HCT116 (cell line): ENCODE measurements at regions not wholly inside any gene's neighbourhood (a gene's known extent, or its start where the extent isn't known, plus 50 kb on each side); places are given as distances from the start of the nearest gene placed in this dataset.
"Not testable (repeated sequence)": the region's sequence is repeated elsewhere in the genome, so short reads cannot be mapped to it uniquely, and the experiment has no call there.

Experiments used
- ATAC-seq: fragments of 200-7000 bp; cut with Tn5 transposase; 2 replicates; pipeline ENCODE4 v1.9.1; 2020; ENCODE audit warnings: mild to moderate bottlenecking, moderate library complexity
- BruUV-seq: library from RNA; stranded (reverse); fragments of 400-500 nt; replicated peaks from 2 replicates; lab custom pipeline; 2021; lab: Mats Ljungman, UMichigan
- CTCF ChIA-PET: fragments of 300-600 bp; sonication (Branson Sonifier 250); formaldehyde crosslinking; loops from one replicate; lab custom pipeline; 2021; ENCODE audit warnings: antibody characterized with exemption; lab: Charles Lee
- POLR2A ChIA-PET: fragments of 300-600, 350-600 bp; sonication (Branson Sonifier 250); formaldehyde crosslinking; loops from one replicate; lab custom pipeline; 2021; ENCODE audit warnings: antibody characterized with exemption; lab: Charles Lee
- RAD21 ChIA-PET, 2 experiments: fragments of 300-600 bp; sonication (Branson Sonifier 250); formaldehyde crosslinking; loops; one replicate each; lab custom pipeline; 2023; ENCODE audit warnings: low total read pairs in 2 of 2; ENCODE audit not compliant: uncharacterized antibody in 2 of 2, unreplicated experiment in 2 of 2, low non-redundant PET in 1 of 2; lab: Charles Lee
- DNase-seq: peaks from one replicate; pipeline ENCODE4 v3.0.0-alpha.2; 2010; ENCODE audit warnings: low read depth, low spot score
- H2AFZ ChIP-seq: fragments of 200-600 bp; shearing (Covaris generic), sonication (generic); 2 replicates; pipeline ENCODE4 v1.6.1; 2017; ENCODE audit warnings: low read depth, mixed run types, mixed read lengths, antibody characterized with exemption, low read length; ENCODE audit not compliant: poor library complexity, severe bottlenecking
- H3K27ac ChIP-seq: 2 replicates; pipeline ENCODE4 v1.5.1; 2012; ENCODE audit warnings: low read depth, low read length
- H3K27me3 ChIP-seq: fragments of 200-600 bp; sonication (generic); 2 replicates; pipeline ENCODE4 v1.6.1; 2016; ENCODE audit warnings: mixed run types, low read length, mixed read lengths; ENCODE audit not compliant: insufficient read depth
- H3K36me3 ChIP-seq, 2 experiments: fragments of 200-500 bp in 1 of 2; fragments of 200-600 bp in 1 of 2; sonication (Bioruptor generic) in 1 of 2; sonication (generic) in 1 of 2; 2 replicates each; pipeline versions ENCODE4 v1.5.1 to v1.6.1; 2014 to 2016; ENCODE audit warnings: low read length in 2 of 2, inconsistent platforms in 1 of 2, mixed read lengths in 1 of 2, mixed run types in 1 of 2; ENCODE audit not compliant: insufficient read depth in 2 of 2, control insufficient read depth in 1 of 2
- H3K4me1 ChIP-seq, 2 experiments: fragments of 200-600 bp in 1 of 2; sonication (generic) in 1 of 2; 2 replicates each; pipeline versions ENCODE4 v1.5.1 to v1.6.1; 2012 to 2017; ENCODE audit warnings: low read length in 2 of 2, inconsistent platforms in 1 of 2, mild to moderate bottlenecking in 1 of 2, mixed read lengths in 1 of 2, mixed run types in 1 of 2, moderate library complexity in 1 of 2; ENCODE audit not compliant: insufficient read depth in 2 of 2, control insufficient read depth in 1 of 2
- H3K4me2 ChIP-seq: fragments of 200-600 bp; sonication (generic); 2 replicates; pipeline ENCODE4 v1.6.1; 2017; ENCODE audit warnings: mixed run types, low read length, mixed read lengths
- H3K4me3 ChIP-seq, 2 experiments: fragments of 200-600 bp in 1 of 2; sonication (generic) in 1 of 2; replicated peaks in 1 of 2; 2 replicates each; pipeline ENCODE4 v1.5.1; 2011 to 2016; ENCODE audit warnings: low read length in 2 of 2, control low read depth in 1 of 2, low read depth in 1 of 2, mild to moderate bottlenecking in 1 of 2, mixed read lengths in 1 of 2, mixed run types in 1 of 2
- H3K79me2 ChIP-seq: fragments of 200-600 bp; sonication (generic); 2 replicates; pipeline ENCODE4 v1.6.1; 2017; ENCODE audit warnings: mild to moderate bottlenecking, mixed run types, low read length, moderate library complexity, mixed read lengths; ENCODE audit not compliant: insufficient read depth
- H3K9ac ChIP-seq: fragments of 200-600 bp; sonication (generic); 2 replicates; pipeline ENCODE4 v1.6.1; 2016; ENCODE audit warnings: low read length, mixed read lengths
- H3K9me2 ChIP-seq: fragments of 200-600 bp; sonication (generic), shearing (Covaris generic); 2 replicates; pipeline ENCODE4 v1.6.1; 2017; ENCODE audit warnings: mixed run types, mild to moderate bottlenecking, moderate library complexity; ENCODE audit not compliant: insufficient read depth
- H3K9me3 ChIP-seq, 2 experiments: fragments of 200-500 bp in 1 of 2; fragments of 200-600 bp in 1 of 2; sonication (Bioruptor generic) in 1 of 2; sonication (generic) in 1 of 2; 2 replicates each; pipeline ENCODE4 v1.6.1; 2014 to 2017; ENCODE audit warnings: low read length in 2 of 2, mixed read lengths in 2 of 2, inconsistent platforms in 1 of 2, low read depth in 1 of 2, mild to moderate bottlenecking in 1 of 2, mixed run types in 1 of 2, moderate library complexity in 1 of 2; ENCODE audit not compliant: control insufficient read depth in 1 of 2, insufficient read depth in 1 of 2
- H4K20me1 ChIP-seq: fragments of 200-600 bp; sonication (generic), shearing (Covaris generic); 2 replicates; pipeline ENCODE4 v1.6.1; 2017; ENCODE audit warnings: mixed run types, mild to moderate bottlenecking, moderate library complexity; ENCODE audit not compliant: insufficient read depth
- CEBPB ChIP-seq: IDR thresholded peaks from 2 replicates; pipeline ENCODE4 v1.6.1; 2012; ENCODE audit warnings: low read depth
- FOSL1 ChIP-seq: IDR thresholded peaks from 2 replicates; pipeline ENCODE4 v1.6.1; 2012; ENCODE audit warnings: low read depth
- JUND ChIP-seq: IDR thresholded peaks from 2 replicates; pipeline ENCODE4 v1.6.1; 2012
- POLR2AphosphoS5 ChIP-seq: IDR thresholded peaks from 2 replicates; pipeline ENCODE4 v1.6.1; 2011; ENCODE audit warnings: mild to moderate bottlenecking, low read depth, low read length, moderate library complexity
- RAD21 ChIP-seq: IDR thresholded peaks from 2 replicates; pipeline ENCODE4 v1.6.1; 2012; ENCODE audit warnings: low read depth, mild to moderate bottlenecking
- REST ChIP-seq: IDR thresholded peaks from 2 replicates; pipeline ENCODE4 v1.6.1; 2012; ENCODE audit warnings: low read depth
- SIN3A ChIP-seq: IDR thresholded peaks from 2 replicates; pipeline ENCODE4 v1.6.1; 2012; ENCODE audit warnings: low read depth
- SP1 ChIP-seq: IDR thresholded peaks from 2 replicates; pipeline ENCODE4 v1.6.1; 2012; ENCODE audit warnings: low read depth
- TCF7L2 ChIP-seq: IDR thresholded peaks from 2 replicates; pipeline ENCODE4 v1.7.0; 2011; ENCODE audit warnings: borderline replicate concordance, inconsistent platforms; ENCODE audit not compliant: insufficient read depth, insufficient read length; ENCODE audit errors: extremely low read depth
- intact Hi-C: fragments of 100-400 bp; cut with micrococcal nuclease; formaldehyde crosslinking; loops from 2 replicates; pipeline ENCODE4 v1.10.0; 2022
- TF ChIP-seq, protein P1 (sequence below): IDR thresholded peaks from 2 replicates; pipeline ENCODE4 v1.6.1; 2012

- no peaks in the 10 kb centered on the region for H3K9me2 ChIP-seq
- DNase-seq (no peak), ATAC-seq (no peak)
- H2AFZ ChIP-seq = no peak overlapping the region
- H3K4me2 ChIP-seq = no peak overlapping the region
- ChIA-PET CTCF (no interaction called here), POLR2A (no interaction called here), RAD21 (no interaction called here)
- no peak overlapping the region for H3K9ac ChIP-seq
- TF ChIP-seq FOSL1 (no peak), TCF7L2 (no peak), JUND (no peak), RAD21 (no peak), POLR2AphosphoS5 (no peak), REST (no peak), SP1 (no peak), SIN3A (no peak), CEBPB (no peak)
- TF ChIP-seq, protein P1, sequence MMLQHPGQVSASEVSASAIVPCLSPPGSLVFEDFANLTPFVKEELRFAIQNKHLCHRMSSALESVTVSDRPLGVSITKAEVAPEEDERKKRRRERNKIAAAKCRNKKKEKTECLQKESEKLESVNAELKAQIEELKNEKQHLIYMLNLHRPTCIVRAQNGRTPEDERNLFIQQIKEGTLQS = no peak
- intact Hi-C loops = loop anchor here (10.0 kb wide), 1 partner anchor 291 kb away; no protein-coding TSS in a partner anchor
- no peaks in the 10 kb centered on the region for H3K27me3 ChIP-seq
- no peaks in the 10 kb centered on the region for H3K79me2 ChIP-seq
- no peaks in the 10 kb centered on the region for H3K36me3 ChIP-seq
- peaks cover 0 to 6% of the 10 kb centered on the region in 2 experiments; a peak in 2 of 4 replicates for H3K4me1 ChIP-seq
- no peaks in the 10 kb centered on the region for H3K9me3 ChIP-seq
- H3K27ac ChIP-seq = no peak overlapping the region
- no TSS peak for BruUV-seq
- no peak overlapping the region for H3K4me3 ChIP-seq
- H4K20me1 ChIP-seq = no peaks in the 10 kb centered on the region
Observed at GRCh38 chr2:215825707-215826106, 187.6 kb downstream of the MREG start.

GRCh38 chr2:215821298-215821697, 192.1 kb downstream of the MREG start:
- H3K9ac ChIP-seq, H3K4me3 ChIP-seq, H3K27ac ChIP-seq, H3K4me2 ChIP-seq, H3K27me3 ChIP-seq, RAD21 ChIA-PET, CTCF ChIA-PET, H3K9me3 ChIP-seq, BruUV-seq, H3K9me2 ChIP-seq, H2AFZ ChIP-seq, H3K36me3 ChIP-seq, H3K4me1 ChIP-seq, ATAC-seq, H3K79me2 ChIP-seq, H4K20me1 ChIP-seq, POLR2A ChIA-PET, DNase-seq: not testable (repeated sequence)
- intact Hi-C loops = loop anchor here (10.0 kb wide), 1 partner anchor 286 kb away; no protein-coding TSS in a partner anchor

DNA sequence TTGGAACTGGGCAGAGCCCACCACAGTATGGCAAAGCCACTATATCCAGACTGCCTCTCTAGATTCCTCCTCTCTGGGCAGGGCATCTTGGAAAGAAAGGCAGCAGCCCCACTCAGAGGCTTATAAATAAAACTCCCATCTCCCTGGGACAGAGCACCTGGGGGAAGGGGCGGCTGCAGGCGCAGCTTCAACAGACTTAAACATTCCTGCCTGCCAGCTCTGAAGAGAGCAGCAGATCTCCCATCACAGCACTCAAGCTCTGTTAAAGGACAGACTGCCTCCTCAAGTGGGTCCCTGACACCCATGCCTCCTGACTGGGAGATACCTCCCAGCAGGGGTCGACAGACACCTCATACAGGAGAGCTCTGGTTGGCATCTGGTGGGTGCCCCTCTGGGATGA, 193.6 kb downstream of the MREG start:
- DNase-seq, H3K27ac ChIP-seq, H3K79me2 ChIP-seq, RAD21 ChIA-PET, H3K4me1 ChIP-seq, BruUV-seq, H3K9me3 ChIP-seq, H3K9ac ChIP-seq, ATAC-seq, H4K20me1 ChIP-seq, H3K27me3 ChIP-seq, H2AFZ ChIP-seq, H3K36me3 ChIP-seq, H3K4me3 ChIP-seq, CTCF ChIA-PET, H3K4me2 ChIP-seq, H3K9me2 ChIP-seq: not testable (repeated sequence)
- intact Hi-C loops = loop anchor here (10.0 kb wide), 1 partner anchor 285 kb away; no protein-coding TSS in a partner anchor
- POLR2A ChIA-PET = interaction anchor here (1.0 kb wide), 1 partner anchor 9 kb away, joined by 3 read pairs; no protein-coding TSS in a partner anchor
